Keratinocyte (primary cell): ENCODE measurements at regions not wholly inside any gene's neighbourhood (a gene's known extent, or its start where the extent isn't known, plus 50 kb on each side); places are given as distances from the start of the nearest gene placed in this dataset.

Experiments used
- DNase-seq: peaks from one replicate; pipeline ENCODE4 v3.0.0-alpha.2; 2011; ENCODE audit warnings: low read depth, missing footprints, low spot score
- FAIRE-seq: peaks from 2 replicates; lab custom pipeline; 2011; peaks lifted over from hg19 to GRCh38; lab: Jason Lieb, UNC
- H2AFZ ChIP-seq: 2 replicates; pipeline ENCODE4 v1.6.0; 2012; ENCODE audit warnings: low read length, control low read depth, inconsistent platforms; ENCODE audit not compliant: control insufficient read depth
- H3K27ac ChIP-seq: 2 replicates; pipeline ENCODE4 v1.5.1; 2011; ENCODE audit warnings: low read length; ENCODE audit not compliant: control insufficient read depth, insufficient read depth
- H3K27me3 ChIP-seq: 3 replicates; pipeline ENCODE4 v1.6.0; 2011; ENCODE audit warnings: low read length; ENCODE audit not compliant: control insufficient read depth, insufficient read depth; ENCODE audit errors: extremely low read depth
- H3K36me3 ChIP-seq, 2 experiments: 2 replicates in 1 of 2; 3 replicates in 1 of 2; pipeline ENCODE4 v1.5.1; 2011; ENCODE audit warnings: low read length in 2 of 2, mild to moderate bottlenecking in 1 of 2; ENCODE audit not compliant: control insufficient read depth in 2 of 2, insufficient read depth in 2 of 2; ENCODE audit errors: extremely low read depth in 1 of 2
- H3K4me1 ChIP-seq: 3 replicates; pipeline ENCODE4 v1.5.1; 2011; ENCODE audit warnings: low read length; ENCODE audit not compliant: control insufficient read depth, insufficient read depth; ENCODE audit errors: extremely low read depth
- H3K4me2 ChIP-seq: 3 replicates; pipeline ENCODE4 v1.6.0; 2011; ENCODE audit warnings: low read depth, low read length; ENCODE audit not compliant: control insufficient read depth, insufficient read depth; ENCODE audit errors: extremely low read depth
- H3K4me3 ChIP-seq, 3 experiments: fragments of 200-600 bp in 1 of 3; sonication (generic) in 1 of 3; 2 replicates in 2 of 3; 3 replicates in 1 of 3; pipeline ENCODE4 v1.5.1; 2011 to 2016; ENCODE audit warnings: low read length in 3 of 3, mild to moderate bottlenecking in 3 of 3, control low read depth in 2 of 3, inconsistent platforms in 1 of 3, low read depth in 1 of 3, mixed read lengths in 1 of 3, mixed run types in 1 of 3, moderate library complexity in 1 of 3; ENCODE audit not compliant: control insufficient read depth in 2 of 3, insufficient read depth in 2 of 3; ENCODE audit errors: extremely low read depth in 1 of 3
- H3K79me2 ChIP-seq: 2 replicates; pipeline ENCODE4 v1.6.0; 2012; ENCODE audit warnings: low read length; ENCODE audit not compliant: control insufficient read depth, insufficient read depth
- H3K9ac ChIP-seq: 3 replicates; pipeline ENCODE4 v1.6.0; 2011; ENCODE audit warnings: low read length; ENCODE audit not compliant: control insufficient read depth, insufficient read depth; ENCODE audit errors: extremely low read depth
- H3K9me1 ChIP-seq: 3 replicates; pipeline ENCODE4 v1.6.0; 2011; ENCODE audit warnings: low read length; ENCODE audit not compliant: control insufficient read depth, insufficient read depth; ENCODE audit errors: extremely low read depth
- H3K9me3 ChIP-seq: 2 replicates; pipeline ENCODE4 v1.5.1; 2012; ENCODE audit warnings: low read depth, low read length; ENCODE audit not compliant: control insufficient read depth
- H4K20me1 ChIP-seq: 3 replicates; pipeline ENCODE4 v1.6.0; 2011; ENCODE audit warnings: low read length; ENCODE audit not compliant: control insufficient read depth, insufficient read depth; ENCODE audit errors: extremely low read depth
- EZH2 ChIP-seq: IDR thresholded peaks from one replicate; pipeline ENCODE4 v1.6.1; 2012; ENCODE audit warnings: inconsistent platforms, mild to moderate bottlenecking, low read length, moderate library complexity
- dilution Hi-C: fragments of 300-500 bp; cut with MboI; formaldehyde crosslinking; loops from one replicate; pipeline ENCODE4 v1.7.0; 2020; ENCODE audit warnings: low sequenced_read_pairs; ENCODE audit not compliant: extremely low pct_ligation_motif_present
- TF ChIP-seq, protein P1 (sequence below), 3 experiments: IDR thresholded peaks in 1 of 3; conservative IDR thresholded peaks in 1 of 3; optimal IDR thresholded peaks in 1 of 3; 2 replicates in 2 of 3; 3 replicates in 1 of 3; pipeline versions ENCODE3 to v1.5.1; 2011; ENCODE audit warnings: low read length in 3 of 3, mild to moderate bottlenecking in 3 of 3, moderate library complexity in 2 of 3, control low read depth in 1 of 3, inconsistent platforms in 1 of 3; ENCODE audit not compliant: insufficient read depth in 2 of 3; ENCODE audit errors: extremely low read depth in 1 of 3

DNA sequence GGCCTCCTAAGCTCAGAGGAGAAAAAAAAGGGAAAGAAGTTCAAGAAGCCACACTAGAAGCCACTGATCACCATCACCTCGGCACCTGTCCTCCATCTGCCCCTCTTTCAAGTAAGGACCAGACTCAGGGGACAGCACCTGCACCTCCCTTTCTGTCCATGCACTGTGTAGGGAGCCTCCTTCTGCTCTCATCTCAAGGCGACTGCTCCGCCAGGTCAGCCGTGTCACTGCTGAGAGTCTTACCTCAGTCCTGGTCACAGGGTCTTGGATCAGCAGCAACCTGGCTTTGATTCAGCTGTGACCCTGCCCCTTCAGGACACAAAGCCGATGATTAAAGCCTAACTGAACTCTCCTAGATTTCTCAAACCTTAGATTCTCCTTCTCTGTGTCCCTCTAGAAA lies 101.5 kb downstream of the ZNF280B start:
- H3K27ac ChIP-seq, result no peak overlapping the region
- DNase-seq (no peak), FAIRE-seq (no peak)
- dilution Hi-C loops, result no loop called here
- H3K79me2 ChIP-seq, result no peaks in the 10 kb centered on the region
- no peaks in the 10 kb centered on the region for H3K36me3 ChIP-seq
- H4K20me1 ChIP-seq, result no peaks in the 10 kb centered on the region
- H3K9me1 ChIP-seq, result no peaks in the 10 kb centered on the region
- no peak overlapping the region for H3K9ac ChIP-seq
- no peaks in the 10 kb centered on the region for H3K4me1 ChIP-seq
- no peak overlapping the region for H3K4me2 ChIP-seq
- H2AFZ ChIP-seq, result no peak overlapping the region
- TF ChIP-seq, protein P1, sequence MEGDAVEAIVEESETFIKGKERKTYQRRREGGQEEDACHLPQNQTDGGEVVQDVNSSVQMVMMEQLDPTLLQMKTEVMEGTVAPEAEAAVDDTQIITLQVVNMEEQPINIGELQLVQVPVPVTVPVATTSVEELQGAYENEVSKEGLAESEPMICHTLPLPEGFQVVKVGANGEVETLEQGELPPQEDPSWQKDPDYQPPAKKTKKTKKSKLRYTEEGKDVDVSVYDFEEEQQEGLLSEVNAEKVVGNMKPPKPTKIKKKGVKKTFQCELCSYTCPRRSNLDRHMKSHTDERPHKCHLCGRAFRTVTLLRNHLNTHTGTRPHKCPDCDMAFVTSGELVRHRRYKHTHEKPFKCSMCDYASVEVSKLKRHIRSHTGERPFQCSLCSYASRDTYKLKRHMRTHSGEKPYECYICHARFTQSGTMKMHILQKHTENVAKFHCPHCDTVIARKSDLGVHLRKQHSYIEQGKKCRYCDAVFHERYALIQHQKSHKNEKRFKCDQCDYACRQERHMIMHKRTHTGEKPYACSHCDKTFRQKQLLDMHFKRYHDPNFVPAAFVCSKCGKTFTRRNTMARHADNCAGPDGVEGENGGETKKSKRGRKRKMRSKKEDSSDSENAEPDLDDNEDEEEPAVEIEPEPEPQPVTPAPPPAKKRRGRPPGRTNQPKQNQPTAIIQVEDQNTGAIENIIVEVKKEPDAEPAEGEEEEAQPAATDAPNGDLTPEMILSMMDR (optimal IDR thresholded peaks at IDR 0.05 in 1 of 3, IDR thresholded peaks at IDR 0.05 in 1 of 3, conservative IDR thresholded peaks at IDR 0.05 in 1 of 3; ENCODE audit: extremely low read depth in 1 of 3, insufficient read depth in 2 of 3, low read length in 3 of 3), result no peak
- no peak for TF ChIP-seq EZH2
- H3K4me3 ChIP-seq, result no peak overlapping the region
- peaks cover 9% of the 10 kb centered on the region for H3K27me3 ChIP-seq
- no peaks in the 10 kb centered on the region for H3K9me3 ChIP-seq

DNA sequence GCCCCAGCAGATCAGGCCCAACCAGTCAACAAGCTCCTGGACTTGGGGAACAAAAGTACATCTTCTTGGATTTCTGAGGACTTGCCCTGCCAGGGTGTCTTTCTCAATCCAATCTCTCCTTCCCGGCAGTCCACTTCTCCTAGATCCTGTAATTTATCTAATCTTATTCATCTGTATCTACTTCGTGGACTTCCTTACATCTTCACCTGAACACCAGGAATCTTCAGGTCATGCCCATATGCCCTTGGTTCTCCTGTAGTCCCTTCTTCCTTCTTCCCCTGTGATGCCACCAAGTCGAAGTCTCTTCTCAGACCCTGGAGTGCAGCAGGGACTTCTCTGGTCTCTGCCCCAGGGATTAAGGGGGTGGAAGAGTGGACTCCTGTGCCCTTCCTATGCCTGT lies 100.3 kb downstream of the ZNF280B start:
- no peaks in the 10 kb centered on the region for H3K9me1 ChIP-seq
- DNase-seq (no peak), FAIRE-seq (no peak)
- H3K4me2 ChIP-seq, result no peak overlapping the region
- H3K4me1 ChIP-seq, result no peaks in the 10 kb centered on the region
- no peaks in the 10 kb centered on the region for H3K36me3 ChIP-seq
- H3K9me3 ChIP-seq, result no peaks in the 10 kb centered on the region
- H3K4me3 ChIP-seq, result no peak overlapping the region
- H3K9ac ChIP-seq, result no peak overlapping the region
- peaks cover 9% of the 10 kb centered on the region for H3K27me3 ChIP-seq
- no peak for TF ChIP-seq EZH2
- TF ChIP-seq, protein P1 (optimal IDR thresholded peaks at IDR 0.05 in 1 of 3, IDR thresholded peaks at IDR 0.05 in 1 of 3, conservative IDR thresholded peaks at IDR 0.05 in 1 of 3; ENCODE audit: extremely low read depth in 1 of 3, insufficient read depth in 2 of 3, low read length in 3 of 3), result no peak
- H3K27ac ChIP-seq, result no peak overlapping the region
- dilution Hi-C loops, result no loop called here
- no peak overlapping the region for H2AFZ ChIP-seq
- no peaks in the 10 kb centered on the region for H3K79me2 ChIP-seq
- H4K20me1 ChIP-seq, result no peaks in the 10 kb centered on the region
